ENCODE measurements at regions not wholly inside any gene's neighbourhood (a gene's known extent, or its start where the extent isn't known, plus 50 kb on each side); places are given as distances from the start of the nearest gene placed in this dataset.

DNA sequence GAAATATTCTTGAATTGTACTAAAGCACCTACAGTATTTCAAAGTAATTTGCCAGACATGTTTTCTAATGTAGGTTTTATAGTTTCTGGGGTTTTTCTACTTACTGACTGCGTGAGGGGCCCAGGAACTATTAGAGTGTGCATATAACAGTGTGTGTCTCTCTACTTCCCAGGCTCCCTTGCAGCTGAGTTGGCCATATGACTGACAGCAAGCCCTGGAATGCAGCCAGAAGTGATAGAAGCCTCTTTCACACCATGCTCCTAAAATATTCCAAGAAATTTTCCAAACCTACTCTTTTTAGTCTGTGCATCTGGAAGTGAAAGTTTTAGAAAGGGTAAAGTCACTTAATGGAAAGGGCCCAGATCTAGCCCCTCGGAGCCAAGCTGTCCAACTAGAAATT, 96.7 kb upstream of the SLC7A11 start:
- no peak for TF ChIP-seq YY1 (IDR thresholded peaks at IDR 0.05; ENCODE audit: insufficient read depth, insufficient read length)
- no peak for TF ChIP-seq ZNF274 (IDR thresholded peaks at IDR 0.05; ENCODE audit: low read depth, low read length)
